PFSK-1 (cell line): ENCODE measurements at regions not wholly inside any gene's neighbourhood (a gene's known extent, or its start where the extent isn't known, plus 50 kb on each side); places are given as distances from the start of the nearest gene placed in this dataset.

Source experiments
- FOXP2 ChIP-seq: optimal IDR thresholded peaks from 2 replicates; pipeline ENCODE3; 2011; ENCODE audit warnings: borderline replicate concordance, control low read depth, inconsistent platforms; ENCODE audit not compliant: insufficient read depth; ENCODE audit errors: extremely low read length, extremely low read depth
- POLR2AphosphoS5 ChIP-seq: IDR thresholded peaks from 2 replicates; pipeline ENCODE4 v1.6.1; 2012; ENCODE audit warnings: low read depth, mild to moderate bottlenecking, control low read depth, low read length, moderate library complexity
- REST ChIP-seq, 2 experiments: IDR thresholded peaks; 2 replicates each; pipeline versions ENCODE4 v1.6.1 to v1.8.0; 2011 to 2012; ENCODE audit warnings: low read depth in 2 of 2, low read length in 2 of 2, control low read depth in 1 of 2, inconsistent platforms in 1 of 2, mild to moderate bottlenecking in 1 of 2, moderate library complexity in 1 of 2; ENCODE audit not compliant: insufficient read depth in 1 of 2
- SIN3A ChIP-seq: IDR thresholded peaks from 2 replicates; pipeline ENCODE4 v1.6.1; 2012; ENCODE audit warnings: mild to moderate bottlenecking, low read length, moderate library complexity, borderline replicate concordance; ENCODE audit not compliant: insufficient read depth
- TAF1 ChIP-seq: IDR thresholded peaks from 2 replicates; pipeline ENCODE4 v1.6.1; 2012; ENCODE audit warnings: low read length, control low read depth, borderline replicate concordance; ENCODE audit not compliant: insufficient read depth

GRCh38 chr3:34360713-34361112 is 562.3 kb downstream of the PDCD6IP start:
- TF ChIP-seq REST (IDR thresholded peaks at IDR 0.05; ENCODE audit: insufficient read depth in 1 of 2, low read depth in 2 of 2, low read length in 2 of 2) (no peak), SIN3A (no peak), TAF1 (no peak), POLR2AphosphoS5 (no peak), FOXP2 (no peak)

DNA sequence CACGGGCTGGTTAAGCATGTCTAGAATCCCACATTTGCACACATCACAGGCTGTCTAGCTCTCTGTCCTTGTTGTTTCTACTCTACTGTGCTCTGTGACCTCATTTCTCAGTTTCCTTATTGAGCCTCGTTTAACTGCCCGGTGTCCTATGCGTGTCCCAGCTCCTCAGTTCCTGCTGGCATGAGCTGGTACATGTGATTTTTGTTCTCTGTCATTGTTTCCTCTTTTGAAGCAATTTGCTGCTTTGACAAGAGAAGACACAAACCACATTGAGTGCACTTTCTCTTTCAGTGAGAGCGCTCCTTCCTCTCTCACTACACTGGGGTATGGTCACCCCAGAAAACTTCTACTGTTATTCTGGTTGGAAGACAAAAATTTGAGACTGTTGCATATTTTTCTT is 563.5 kb downstream of the PDCD6IP start:
- TF ChIP-seq TAF1, result no peak
- no peak for TF ChIP-seq FOXP2
- TF ChIP-seq POLR2AphosphoS5, result no peak

- no peak for TF ChIP-seq TAF1
- no peak for TF ChIP-seq REST (IDR thresholded peaks at IDR 0.05; ENCODE audit: insufficient read depth in 1 of 2, low read depth in 2 of 2, low read length in 2 of 2)
- TF ChIP-seq FOXP2, result no peak
- TF ChIP-seq SIN3A, result no peak
- TF ChIP-seq POLR2AphosphoS5, result no peak
Measured at GRCh38 chr3:34362910-34363309, 564.5 kb downstream of the PDCD6IP start.

DNA sequence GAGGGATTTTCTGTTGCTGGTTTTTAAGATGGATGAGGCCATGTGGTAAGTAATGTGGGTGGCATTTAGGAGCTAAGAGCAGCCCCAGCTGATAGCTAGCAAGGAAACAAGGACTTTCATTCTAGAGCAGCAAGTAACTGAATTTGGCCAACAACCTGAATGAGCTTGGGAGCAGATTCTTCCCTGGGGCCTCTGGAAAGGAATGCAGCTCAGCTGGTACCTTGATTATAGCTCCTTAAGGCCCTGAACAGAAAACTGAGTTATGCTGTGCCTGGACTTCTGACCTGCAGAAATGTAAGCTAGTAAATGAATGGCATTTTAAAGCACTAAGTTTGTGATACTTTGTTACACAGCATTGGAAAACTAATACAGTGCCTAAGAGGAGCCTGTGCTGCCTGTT is 565.5 kb downstream of the PDCD6IP start:
- no peak for TF ChIP-seq TAF1
- TF ChIP-seq FOXP2, result no peak
- no peak for TF ChIP-seq POLR2AphosphoS5
- no peak for TF ChIP-seq SIN3A
- TF ChIP-seq REST (IDR thresholded peaks at IDR 0.05; ENCODE audit: insufficient read depth in 1 of 2, low read depth in 2 of 2, low read length in 2 of 2), result no peak

GRCh38 chr3:34364335-34364734 is 565.9 kb downstream of the PDCD6IP start:
- TF ChIP-seq REST (IDR thresholded peaks at IDR 0.05; ENCODE audit: insufficient read depth in 1 of 2, low read depth in 2 of 2, low read length in 2 of 2) (no peak), TAF1 (no peak)
